ENCODE measurements at regions not wholly inside any gene's neighbourhood (a gene's known extent, or its start where the extent isn't known, plus 50 kb on each side); places are given as distances from the start of the nearest gene placed in this dataset.

GRCh38 chr13:80504453-80504852 lies 163.5 kb upstream of the SPRY2 start:
- Histone ChIP-seq H3K27ac (no peak overlapping the region), H3K4me3 (no peak overlapping the region), H3K4me2 (no peak overlapping the region), H3K4me1 (no peaks in the 10 kb centered on the region), H3K9me3 (no peaks in the 10 kb centered on the region)
- WGBS (ENCODE audit: missing lambda C conversion rate), result 51% methylated on average over 4 of the region's 4 CpGs
- ATAC-seq, result no peak
- no peak for TF ChIP-seq REST (IDR thresholded peaks at IDR 0.05)
- POLR2A ChIA-PET, result no interaction called here
- DNase-seq (ENCODE audit: low read depth in 1 of 2, low spot score in 1 of 2), result no peak
- FAIRE-seq, result no peak
- CTCF ChIA-PET, result no interaction called here

GRCh38 chr13:80502359-80502758 lies 161.4 kb upstream of the SPRY2 start:
- DNase-seq (ENCODE audit: low read depth in 1 of 2, low spot score in 1 of 2) (no peak), FAIRE-seq (no peak), ATAC-seq (no peak)
- Histone ChIP-seq H3K9me3 (no peaks in the 10 kb centered on the region), H3K4me2 (no peak overlapping the region), H3K27ac (no peak overlapping the region), H3K4me1 (no peaks in the 10 kb centered on the region), H3K4me3 (no peak overlapping the region)
- ChIA-PET POLR2A (no interaction called here), CTCF (no interaction called here)
- TF ChIP-seq NR3C1 (IDR thresholded peaks at IDR 0.05), result no peak
- TF ChIP-seq NFE2L2 (conservative IDR thresholded peaks at IDR 0.05; ENCODE audit: low read length), result no peak
- no peak for TF ChIP-seq E2F6 (IDR thresholded peaks at IDR 0.05; ENCODE audit: borderline replicate concordance, low read depth)
- TF ChIP-seq ZC3H11A (IDR thresholded peaks at IDR 0.05), result no peak
- TF ChIP-seq CTCF (IDR thresholded peaks at IDR 0.05), result no peak
- no peak for TF ChIP-seq HMGXB4 (CRISPR knock-in tag; IDR thresholded peaks at IDR 0.05; ENCODE audit: borderline replicate concordance)
- no peak for TF ChIP-seq NPAS2 (CRISPR knock-in tag; IDR thresholded peaks at IDR 0.05; ENCODE audit: borderline replicate concordance)
- no peak for TF ChIP-seq CHD4 (IDR thresholded peaks at IDR 0.05; ENCODE audit: borderline replicate concordance)
- no peak for TF ChIP-seq CHD2 (IDR thresholded peaks at IDR 0.05; ENCODE audit: low read length, partially characterized antibody)
- no peak for TF ChIP-seq CBX8 (IDR thresholded peaks at IDR 0.05)
- TF ChIP-seq EHMT2 (IDR thresholded peaks at IDR 0.05; ENCODE audit: low read depth), result no peak
- TF ChIP-seq MYC (IDR thresholded peaks at IDR 0.05; ENCODE audit: borderline replicate concordance, low read length), result no peak
- TF ChIP-seq SREBF2 (IDR thresholded peaks at IDR 0.05), result no peak

- TF ChIP-seq PBX3 (IDR thresholded peaks at IDR 0.05) (no peak), HDAC2 (IDR thresholded peaks at IDR 0.05) (no peak), REST (IDR thresholded peaks at IDR 0.05) (no peak), RARB (CRISPR knock-in tag; IDR thresholded peaks at IDR 0.05) (no peak), TFCP2L1 (CRISPR knock-in tag; IDR thresholded peaks at IDR 0.05) (no peak), ATOH8 (CRISPR knock-in tag; IDR thresholded peaks at IDR 0.05; ENCODE audit: low read depth) (no peak), HOXA7 (CRISPR knock-in tag; IDR thresholded peaks at IDR 0.05) (no peak)
- Histone ChIP-seq H3K4me2 (no peak overlapping the region), H3K4me3 (no peak overlapping the region), H3K4me1 (no peaks in the 10 kb centered on the region), H3K9me3 (no peaks in the 10 kb centered on the region), H3K27ac (no peak overlapping the region)
- CTCF ChIA-PET, result interaction anchor here (0.6 kb wide), 1 partner anchor 21 kb away, joined by 3 read pairs; no protein-coding TSS in a partner anchor
- DNase-seq (ENCODE audit: low read depth in 1 of 2, low spot score in 1 of 2) (no peak), FAIRE-seq (no peak), ATAC-seq (no peak)
- POLR2A ChIA-PET, result no interaction called here
- WGBS (ENCODE audit: missing lambda C conversion rate), result 74% methylated on average over 3 of the region's 3 CpGs
These were observed 160.6 kb upstream of the SPRY2 start for GRCh38 chr13:80501556-80501955.

Data from A549 (cell line).